ENCODE measurements at regions not wholly inside any gene's neighbourhood (a gene's known extent, or its start where the extent isn't known, plus 50 kb on each side); places are given as distances from the start of the nearest gene placed in this dataset.

DNA sequence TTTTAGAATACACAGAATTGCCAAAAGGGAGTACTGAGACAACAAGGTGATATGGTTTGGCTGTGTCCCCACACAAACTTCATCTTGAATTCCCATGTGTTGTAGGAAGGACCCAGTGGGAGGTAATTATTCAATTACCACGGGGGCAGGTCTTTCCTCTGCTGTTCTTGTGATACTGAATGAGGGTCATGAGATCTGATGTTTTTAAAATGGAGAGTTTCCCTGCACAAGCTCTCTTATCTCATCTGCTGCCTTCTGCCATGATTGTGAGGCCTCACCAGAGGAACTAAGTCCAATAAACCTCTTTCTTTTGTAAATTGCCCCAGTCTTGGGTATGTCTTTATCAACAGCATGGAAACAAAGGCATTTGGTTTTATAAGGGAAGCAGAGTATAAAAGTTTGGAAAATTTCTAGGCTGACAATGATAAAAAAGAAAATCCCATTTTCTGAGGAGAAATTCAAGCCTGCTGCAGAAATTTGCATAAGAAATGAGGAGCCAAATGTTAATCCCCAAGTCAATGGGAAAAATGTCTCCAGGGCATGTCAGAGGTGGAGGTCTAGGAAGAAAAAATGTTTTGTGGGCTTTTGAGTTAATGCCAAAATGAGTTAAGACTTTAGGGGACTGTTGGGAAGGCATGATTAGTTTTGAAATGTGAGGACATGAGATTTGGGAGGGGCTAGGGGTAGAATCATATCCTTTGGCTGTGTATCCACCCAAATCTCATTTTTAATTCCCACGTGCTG, 130.5 kb upstream of the THRB start:
- TF ChIP-seq CTCF (IDR thresholded peaks at IDR 0.05): no peak
- no peak for TF ChIP-seq POLR2AphosphoS5 (IDR thresholded peaks at IDR 0.05; ENCODE audit: insufficient read depth in 1 of 2, low read depth in 1 of 2)
